B cell (primary cell): ENCODE measurements at regions not wholly inside any gene's neighbourhood (a gene's known extent, or its start where the extent isn't known, plus 50 kb on each side); places are given as distances from the start of the nearest gene placed in this dataset.

ENCODE experiments used
- ATAC-seq: fragments of 200-7000 bp; cut with Tn5 transposase; one replicate; pipeline ENCODE4 v1.10.0; 2021; ENCODE audit warnings: low read depth, mild to moderate bottlenecking, moderate number of reproducible peaks, moderate library complexity
- CTCF ChIA-PET: fragments of 350-600 bp; sonication (Branson Sonifier 250); formaldehyde crosslinking; loops from one replicate; lab custom pipeline; 2021; ENCODE audit warnings: antibody characterized with exemption, inconsistent platforms; lab: Charles Lee
- POLR2A ChIA-PET: fragments of 350-600 bp; sonication (Branson Sonifier 250); formaldehyde crosslinking; loops from one replicate; lab custom pipeline; 2021; ENCODE audit warnings: antibody characterized with exemption; lab: Charles Lee
- DNase-seq: peaks from one replicate; pipeline ENCODE4 v3.0.0; 2013
- H2AFZ ChIP-seq: 2 replicates; pipeline ENCODE4 v1.6.1; 2012; ENCODE audit warnings: mild to moderate bottlenecking, low read depth, low read length; ENCODE audit not compliant: insufficient read depth, poor library complexity, severe bottlenecking
- H3K27ac ChIP-seq, 2 donors: 1 replicate in 1 of 2; 2 replicates in 1 of 2; pipeline ENCODE4 v1.5.1; 2012 to 2013; ENCODE audit warnings: low read length in 2 of 2, mild to moderate bottlenecking in 2 of 2, moderate library complexity in 1 of 2
- H3K27me3 ChIP-seq, 4 experiments: fragments of 200-600 bp in 1 of 4; sonication (generic) in 1 of 4; replicated peaks in 1 of 4; 1 replicate in 2 of 4; 2 replicates in 2 of 4; pipeline versions ENCODE4 v1.6.1 to v1.7.0; 2013 to 2016; ENCODE audit warnings: low read length in 3 of 4, mild to moderate bottlenecking in 2 of 4, mixed read lengths in 1 of 4, moderate library complexity in 1 of 4; ENCODE audit not compliant: insufficient read depth in 4 of 4, control insufficient read depth in 3 of 4; ENCODE audit errors: control extremely low read depth in 1 of 4
- H3K36me3 ChIP-seq, 2 experiments: replicated peaks in 1 of 2; 1 replicate in 1 of 2; 2 replicates in 1 of 2; pipeline versions ENCODE4 v1.6.1 to v1.7.1; 2013; ENCODE audit warnings: low read length in 1 of 2; ENCODE audit not compliant: insufficient read depth in 2 of 2, control insufficient read depth in 1 of 2; ENCODE audit errors: control extremely low read depth in 1 of 2, extremely low read depth in 1 of 2
- H3K4me1 ChIP-seq, 2 donors: fragments of 200-600 bp in 1 of 2; sonication (generic) in 1 of 2; 1 replicate in 1 of 2; 2 replicates in 1 of 2; pipeline versions ENCODE4 v1.5.1 to v1.6.1; 2013 to 2017; ENCODE audit warnings: low read length in 2 of 2; ENCODE audit not compliant: control insufficient read depth in 2 of 2, insufficient read depth in 2 of 2
- H3K4me2 ChIP-seq: replicated peaks from 2 replicates; pipeline ENCODE3; 2012; ENCODE audit warnings: mild to moderate bottlenecking, low read depth, low read length; ENCODE audit not compliant: poor library complexity, severe bottlenecking
- H3K4me3 ChIP-seq, 5 experiments: fragments of 200-600 bp in 1 of 5; sonication (generic) in 1 of 5; 1 replicate in 3 of 5; 2 replicates in 2 of 5; pipeline versions ENCODE4 v1.5.1 to v1.7.0; 2011 to 2016; ENCODE audit warnings: low read length in 4 of 5, mild to moderate bottlenecking in 4 of 5, low read depth in 2 of 5, control low read depth in 1 of 5, moderate library complexity in 1 of 5; ENCODE audit not compliant: insufficient read depth in 1 of 5; ENCODE audit errors: control extremely low read depth in 1 of 5, extremely low read depth in 1 of 5
- H3K79me2 ChIP-seq: fragments of 200-600 bp; sonication (generic); one replicate; pipeline ENCODE4 v1.6.0; 2016; ENCODE audit warnings: low read length; ENCODE audit not compliant: control insufficient read depth, insufficient read depth
- H3K9ac ChIP-seq: fragments of 200-600 bp; sonication (generic); 2 replicates; pipeline ENCODE4 v1.6.1; 2017; ENCODE audit warnings: mild to moderate bottlenecking, low read length, moderate library complexity
- H3K9me3 ChIP-seq, 3 donors: one replicate each; pipeline versions ENCODE4 v1.6.1 to v1.7.1; 2013; ENCODE audit warnings: low read length in 2 of 3; ENCODE audit not compliant: control insufficient read depth in 2 of 3, insufficient read depth in 1 of 3; ENCODE audit errors: control extremely low read depth in 1 of 3
- H4K20me1 ChIP-seq: 2 replicates; pipeline ENCODE4 v1.6.0; 2012; ENCODE audit warnings: mild to moderate bottlenecking, low read length; ENCODE audit not compliant: insufficient read depth, control insufficient read depth, poor library complexity, severe bottlenecking
- H3K27ac Mint-ChIP-seq: one replicate; pipeline ENCODE4 v1.8.0; 2021; ENCODE audit warnings: mixed read lengths
- H3K27me3 Mint-ChIP-seq: one replicate; pipeline ENCODE4 v1.8.0; 2021; ENCODE audit warnings: mixed read lengths
- H3K4me1 Mint-ChIP-seq: one replicate; pipeline ENCODE4 v1.8.0; 2021; ENCODE audit warnings: mixed read lengths
- H3K4me3 Mint-ChIP-seq: one replicate; pipeline ENCODE4 v1.8.0; 2021; ENCODE audit warnings: mixed read lengths
- H3K9me3 Mint-ChIP-seq: one replicate; pipeline ENCODE4 v1.8.0; 2022; ENCODE audit warnings: mixed read lengths; ENCODE audit not compliant: insufficient read depth
- CTCF ChIP-seq: fragments of 200-600 bp; IDR thresholded peaks from one replicate; pipeline ENCODE4 v1.8.0; 2022; ENCODE audit warnings: antibody characterized with exemption, mild to moderate bottlenecking
- EZH2 ChIP-seq: IDR thresholded peaks from 2 replicates; pipeline ENCODE4 v1.6.1; 2012; ENCODE audit warnings: borderline replicate concordance, low read depth, mild to moderate bottlenecking, moderate library complexity, low read length; ENCODE audit not compliant: insufficient read depth, poor library complexity, severe bottlenecking
- WGBS: methylation state at CpG from one replicate; pipeline ENCODE4 v1.1.5; 2013; ENCODE audit warnings: missing lambda C conversion rate; ENCODE audit not compliant: insufficient coverage; 5-methylcytosine and 5-hydroxymethylcytosine counted together
- intact Hi-C: fragments of 100-400 bp; cut with micrococcal nuclease; formaldehyde crosslinking; loops from one replicate; pipeline ENCODE4 v1.10.0; 2022

DNA sequence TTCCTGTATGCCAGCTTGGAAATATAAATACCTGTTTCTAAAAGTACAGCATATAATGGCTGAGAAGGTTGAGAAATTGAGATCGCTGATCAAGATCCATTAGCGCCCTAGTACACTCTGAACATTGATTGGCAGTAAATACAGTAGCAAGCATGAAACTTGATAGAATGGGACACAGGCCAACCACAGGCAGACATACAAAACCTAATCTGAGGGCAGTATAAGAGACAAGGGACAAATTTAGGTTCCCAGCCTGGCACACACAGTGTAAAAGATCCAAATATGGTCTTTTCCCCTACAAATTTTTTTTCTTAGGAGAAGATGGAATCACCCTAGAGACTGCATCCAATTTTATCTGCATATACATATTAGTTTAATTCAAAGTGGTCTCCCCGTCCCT, 126.5 kb upstream of the ARHGAP42 start:
- no peaks in the 10 kb centered on the region for H3K36me3 ChIP-seq
- POLR2A ChIA-PET = no interaction called here
- H3K27ac ChIP-seq = no peak overlapping the region
- Mint-ChIP-seq H3K4me3 (no peak overlapping the region), H3K9me3 (no peaks in the 10 kb centered on the region), H3K27me3 (peaks cover 5% of the 10 kb centered on the region), H3K4me1 (no peaks in the 10 kb centered on the region), H3K27ac (no peak overlapping the region)
- no peaks in the 10 kb centered on the region for H3K79me2 ChIP-seq
- H4K20me1 ChIP-seq = no peaks in the 10 kb centered on the region
- intact Hi-C loops = no loop called here
- no peaks in the 10 kb centered on the region for H3K9me3 ChIP-seq
- ATAC-seq = no peak
- no peaks in the 10 kb centered on the region for H3K27me3 ChIP-seq
- no peak for DNase-seq
- TF ChIP-seq EZH2 = no peak
- no peak for TF ChIP-seq CTCF
- H3K4me3 ChIP-seq = no peak overlapping the region
- no peak overlapping the region for H2AFZ ChIP-seq
- H3K4me1 ChIP-seq = no peaks in the 10 kb centered on the region
- 80% methylated on average over 1 of the region's 3 CpGs for WGBS
- H3K9ac ChIP-seq = no peak overlapping the region
- no peak overlapping the region for H3K4me2 ChIP-seq
- CTCF ChIA-PET = no interaction called here

- no peaks in the 10 kb centered on the region for H4K20me1 ChIP-seq
- Mint-ChIP-seq H3K27ac (no peak overlapping the region), H3K4me3 (no peak overlapping the region), H3K4me1 (no peaks in the 10 kb centered on the region), H3K27me3 (peaks cover 9% of the 10 kb centered on the region), H3K9me3 (no peaks in the 10 kb centered on the region)
- no peak for DNase-seq
- POLR2A ChIA-PET = no interaction called here
- intact Hi-C loops = no loop called here
- CTCF ChIA-PET = no interaction called here
- WGBS = no CpG with 5 or more reads among the region's 1 CpG
- H3K4me1 ChIP-seq = no peaks in the 10 kb centered on the region
- H3K36me3 ChIP-seq = no peaks in the 10 kb centered on the region
- no peak overlapping the region for H2AFZ ChIP-seq
- TF ChIP-seq EZH2 = no peak
- TF ChIP-seq CTCF = no peak
- H3K79me2 ChIP-seq = no peaks in the 10 kb centered on the region
- H3K27ac ChIP-seq = no peak overlapping the region
- no peak overlapping the region for H3K4me3 ChIP-seq
- H3K9me3 ChIP-seq = no peaks in the 10 kb centered on the region
- no peaks in the 10 kb centered on the region for H3K27me3 ChIP-seq
- H3K9ac ChIP-seq = no peak overlapping the region
- H3K4me2 ChIP-seq = no peak overlapping the region
- no peak for ATAC-seq
Observed at GRCh38 chr11:100561323-100561722, 125.8 kb upstream of the ARHGAP42 start.
